HEK293 (cell line): ENCODE measurements at regions not wholly inside any gene's neighbourhood (a gene's known extent, or its start where the extent isn't known, plus 50 kb on each side); places are given as distances from the start of the nearest gene placed in this dataset.

Experiments used
- CTCF ChIP-seq: fragments of 450-650 bp; formaldehyde crosslinking; IDR thresholded peaks from 2 replicates; pipeline ENCODE4 v1.5.1; 2016; ENCODE audit warnings: missing biosample characterization, missing genetic modification characterization
- GLI4 ChIP-seq: fragments of 450-650 bp; formaldehyde crosslinking; IDR thresholded peaks from 2 replicates; pipeline ENCODE4 v1.5.1; 2016; ENCODE audit warnings: missing biosample characterization, missing genetic modification characterization
- KLF9 ChIP-seq: fragments of 450-650 bp; formaldehyde crosslinking; IDR thresholded peaks from 2 replicates; pipeline ENCODE4 v1.5.1; 2016; ENCODE audit warnings: missing biosample characterization, missing genetic modification characterization, low read depth
- PATZ1 ChIP-seq: fragments of 450-650 bp; formaldehyde crosslinking; IDR thresholded peaks from 2 replicates; pipeline ENCODE4 v1.5.1; 2016; ENCODE audit warnings: missing biosample characterization, missing genetic modification characterization
- PBX3 ChIP-seq: sonication (generic); formaldehyde crosslinking; IDR thresholded peaks from 2 replicates; pipeline ENCODE4 v1.8.1; 2022; ENCODE audit warnings: mild to moderate bottlenecking, moderate library complexity, missing genetic modification reagents
- PRDM10 ChIP-seq: fragments of 450-650 bp; formaldehyde crosslinking; IDR thresholded peaks from 2 replicates; pipeline ENCODE4 v1.5.1; 2016; ENCODE audit warnings: missing biosample characterization, missing genetic modification characterization
- REST ChIP-seq: fragments of 450-650 bp; formaldehyde crosslinking; IDR thresholded peaks from 2 replicates; pipeline ENCODE4 v1.5.1; 2016; ENCODE audit warnings: missing biosample characterization, missing genetic modification characterization
- SALL2 ChIP-seq: fragments of 450-650 bp; formaldehyde crosslinking; IDR thresholded peaks from 2 replicates; pipeline ENCODE4 v1.5.0; 2017; ENCODE audit warnings: missing biosample characterization, mild to moderate bottlenecking, missing genetic modification characterization, borderline replicate concordance
- ZFP69B ChIP-seq: fragments of 450-650 bp; formaldehyde crosslinking; IDR thresholded peaks from 2 replicates; pipeline ENCODE4 v1.5.1; 2016; ENCODE audit warnings: missing biosample characterization, missing genetic modification characterization
- ZNF148 ChIP-seq: fragments of 450-650 bp; formaldehyde crosslinking; IDR thresholded peaks from 2 replicates; pipeline ENCODE4 v1.5.0; 2017; ENCODE audit warnings: missing biosample characterization, missing genetic modification characterization, borderline replicate concordance
- ZNF16 ChIP-seq: fragments of 450-650 bp; formaldehyde crosslinking; IDR thresholded peaks from 2 replicates; pipeline ENCODE4 v1.5.1; 2016; ENCODE audit warnings: low read depth, missing biosample characterization, missing genetic modification characterization
- ZNF24 ChIP-seq: fragments of 450-650 bp; formaldehyde crosslinking; IDR thresholded peaks from 2 replicates; pipeline ENCODE4 v1.5.1; 2016; ENCODE audit warnings: missing biosample characterization, missing genetic modification characterization
- ZNF274 ChIP-seq, 2 experiments: fragments of 200-500 bp in 1 of 2; fragments of 450-650 bp in 1 of 2; sonication (Bioruptor generic) in 1 of 2; formaldehyde crosslinking in 1 of 2; IDR thresholded peaks; 2 replicates each; pipeline versions ENCODE4 v1.5.1 to v1.6.1; 2014 to 2016; ENCODE audit warnings: borderline replicate concordance in 1 of 2, inconsistent platforms in 1 of 2, low read length in 1 of 2, missing biosample characterization in 1 of 2, missing genetic modification characterization in 1 of 2
- ZNF677 ChIP-seq: fragments of 450-650 bp; IDR thresholded peaks from 2 replicates; pipeline ENCODE4 v1.5.0; 2018; ENCODE audit warnings: missing biosample characterization, mild to moderate bottlenecking, missing genetic modification characterization, moderate library complexity

- no peak for TF ChIP-seq ZNF148 (tag by site-specific recombination)
- no peak for TF ChIP-seq CTCF (tag by site-specific recombination)
- TF ChIP-seq ZNF274 (IDR thresholded peaks at IDR 0.05; ENCODE audit: low read length), result no peak
- TF ChIP-seq ZNF274 (tag by site-specific recombination; IDR thresholded peaks at IDR 0.05; ENCODE audit: borderline replicate concordance), result no peak
- TF ChIP-seq ZFP69B (tag by site-specific recombination), result no peak
- no peak for TF ChIP-seq PATZ1
- no peak for TF ChIP-seq PRDM10
- TF ChIP-seq ZNF677 (tag by site-specific recombination), result no peak
- TF ChIP-seq GLI4 (tag by site-specific recombination), result no peak
- no peak for TF ChIP-seq ZNF24 (tag by site-specific recombination)
- TF ChIP-seq KLF9 (tag by site-specific recombination), result no peak
- TF ChIP-seq ZNF16, result no peak
- TF ChIP-seq SALL2 (tag by site-specific recombination), result no peak
- no peak for TF ChIP-seq PBX3
- no peak for TF ChIP-seq REST (tag by site-specific recombination)
These were observed 126.5 kb downstream of the UTRN start for GRCh38 chr6:144411531-144412165.
